Activated naive CD8-positive, alpha-beta T cell treated with anti-CD3 and anti-CD28 coated beads, Interleukin-2, amount 10 ng/mL, durations not matched to agents 7 days and 5 days (primary cell): ENCODE measurements at regions not wholly inside any gene's neighbourhood (a gene's known extent, or its start where the extent isn't known, plus 50 kb on each side); places are given as distances from the start of the nearest gene placed in this dataset.

Experiments used
- ATAC-seq: fragments of 150-1000 bp; cut with Tn5 transposase; one replicate; pipeline ENCODE4 v1.10.0; 2021; ENCODE audit warnings: low read depth, moderate library complexity
- POLR2A ChIA-PET: fragments of 350-600 bp; sonication (Branson Sonifier 250); formaldehyde crosslinking; loops from one replicate; lab custom pipeline; 2021; ENCODE audit warnings: antibody characterized with exemption; lab: Charles Lee
- DNase-seq: peaks from one replicate; pipeline ENCODE4 v3.0.0; 2021
- H3K27ac Mint-ChIP-seq: one replicate; pipeline ENCODE4 v1.8.0; 2022; ENCODE audit warnings: mild to moderate bottlenecking, mixed read lengths
- H3K27me3 Mint-ChIP-seq: one replicate; pipeline ENCODE4 v1.8.0; 2022; ENCODE audit warnings: mild to moderate bottlenecking, moderate library complexity, mixed read lengths
- H3K36me3 Mint-ChIP-seq: one replicate; pipeline ENCODE4 v1.8.0; 2021; ENCODE audit warnings: mild to moderate bottlenecking, mixed read lengths
- H3K4me1 Mint-ChIP-seq: one replicate; pipeline ENCODE4 v1.8.0; 2021; ENCODE audit warnings: mixed read lengths
- H3K4me3 Mint-ChIP-seq: one replicate; pipeline ENCODE4 v1.8.0; 2022; ENCODE audit warnings: mild to moderate bottlenecking, moderate library complexity, mixed read lengths
- H3K9me3 Mint-ChIP-seq: one replicate; pipeline ENCODE4 v1.8.0; 2021; ENCODE audit warnings: mixed read lengths

GRCh38 chr1:212495766-212496494, 63.2 kb downstream of the NENF start:
- Mint-ChIP-seq H3K4me3 (no peak overlapping the region), H3K27me3 (peaks cover 11% of the 10 kb centered on the region), H3K4me1 (no peaks in the 10 kb centered on the region), H3K27ac (no peak overlapping the region), H3K9me3 (no peaks in the 10 kb centered on the region), H3K36me3 (no peaks in the 10 kb centered on the region)
- POLR2A ChIA-PET = no interaction called here
- ATAC-seq (no peak), DNase-seq (no peak)

- POLR2A ChIA-PET = no interaction called here
- no peak for ATAC-seq
These were observed 64.0 kb downstream of the NENF start for GRCh38 chr1:212496682-212497081.

GRCh38 chr1:212497553-212497952, 64.8 kb downstream of the NENF start:
- no peak for ATAC-seq
- no peaks in the 10 kb centered on the region for H3K4me1 Mint-ChIP-seq
- no peaks in the 10 kb centered on the region for H3K9me3 Mint-ChIP-seq

More at GRCh38 chr1:212496682-212497081, 64.0 kb downstream of the NENF start:
- H3K4me1 Mint-ChIP-seq = no peaks in the 10 kb centered on the region
- DNase-seq = no peak
- no peaks in the 10 kb centered on the region for H3K36me3 Mint-ChIP-seq
- H3K9me3 Mint-ChIP-seq = no peaks in the 10 kb centered on the region
- H3K4me3 Mint-ChIP-seq = no peak overlapping the region
- H3K27ac Mint-ChIP-seq = no peak overlapping the region
- peaks cover 11% of the 10 kb centered on the region for H3K27me3 Mint-ChIP-seq

GRCh38 chr1:212498283-212499040, 65.7 kb downstream of the NENF start:
- Mint-ChIP-seq H3K27me3 (peaks cover 11% of the 10 kb centered on the region), H3K9me3 (no peaks in the 10 kb centered on the region), H3K4me3 (no peak overlapping the region), H3K27ac (no peak overlapping the region), H3K4me1 (no peaks in the 10 kb centered on the region), H3K36me3 (no peaks in the 10 kb centered on the region)
- ATAC-seq (no peak), DNase-seq (no peak)
- POLR2A ChIA-PET = interaction anchor here (1.1 kb wide), 1 partner anchor 16 kb away, joined by 3 read pairs; no protein-coding TSS in a partner anchor

More at GRCh38 chr1:212497553-212497952, 64.8 kb downstream of the NENF start:
- Mint-ChIP-seq H3K4me3 (no peak overlapping the region), H3K27me3 (peaks cover 11% of the 10 kb centered on the region), H3K36me3 (no peaks in the 10 kb centered on the region), H3K27ac (no peak overlapping the region)
- POLR2A ChIA-PET = interaction anchor here (1.1 kb wide), 1 partner anchor 17 kb away, joined by 3 read pairs; no protein-coding TSS in a partner anchor
- no peak for DNase-seq

GRCh38 chr1:212500351-212500750, 67.6 kb downstream of the NENF start:
- POLR2A ChIA-PET = no interaction called here
- no peak for ATAC-seq
- no peaks in the 10 kb centered on the region for H3K36me3 Mint-ChIP-seq
- no peak overlapping the region for H3K4me3 Mint-ChIP-seq
- H3K9me3 Mint-ChIP-seq = peaks cover under 1% of the 10 kb centered on the region
- peaks cover 14% of the 10 kb centered on the region for H3K27me3 Mint-ChIP-seq
- DNase-seq = no peak
- H3K4me1 Mint-ChIP-seq = no peaks in the 10 kb centered on the region
- no peak overlapping the region for H3K27ac Mint-ChIP-seq

GRCh38 chr1:212500983-212501382, 68.3 kb downstream of the NENF start:
- no peak for ATAC-seq
- H3K9me3 Mint-ChIP-seq = peaks cover 2% of the 10 kb centered on the region

GRCh38 chr1:212503714-212504113, 71.0 kb downstream of the NENF start:
- H3K9me3 Mint-ChIP-seq = peaks cover 2% of the 10 kb centered on the region
- H3K4me1 Mint-ChIP-seq = no peaks in the 10 kb centered on the region
- H3K4me3 Mint-ChIP-seq = no peak overlapping the region
- no peaks in the 10 kb centered on the region for H3K36me3 Mint-ChIP-seq
- no peak overlapping the region for H3K27ac Mint-ChIP-seq
- peaks cover 8% of the 10 kb centered on the region for H3K27me3 Mint-ChIP-seq
- ATAC-seq (no peak), DNase-seq (no peak)
- POLR2A ChIA-PET = no interaction called here

More at GRCh38 chr1:212500983-212501382, 68.3 kb downstream of the NENF start:
- DNase-seq = no peak
- Mint-ChIP-seq H3K4me3 (no peak overlapping the region), H3K27me3 (peaks cover 14% of the 10 kb centered on the region), H3K36me3 (no peaks in the 10 kb centered on the region), H3K27ac (no peak overlapping the region), H3K4me1 (no peaks in the 10 kb centered on the region)
- POLR2A ChIA-PET = no interaction called here

- POLR2A ChIA-PET = no interaction called here
- H3K9me3 Mint-ChIP-seq = peaks cover 2% of the 10 kb centered on the region
- no peaks in the 10 kb centered on the region for H3K4me1 Mint-ChIP-seq
- peaks cover 11% of the 10 kb centered on the region for H3K27me3 Mint-ChIP-seq
- H3K4me3 Mint-ChIP-seq = no peak overlapping the region
- ATAC-seq (no peak), DNase-seq (no peak)
- no peak overlapping the region for H3K27ac Mint-ChIP-seq
- H3K36me3 Mint-ChIP-seq = no peaks in the 10 kb centered on the region
These were observed 71.6 kb downstream of the NENF start for GRCh38 chr1:212504171-212504803.

- Mint-ChIP-seq H3K27me3 (peaks cover 26% of the 10 kb centered on the region), H3K36me3 (no peaks in the 10 kb centered on the region), H3K9me3 (peaks cover 2% of the 10 kb centered on the region), H3K4me3 (no peak overlapping the region), H3K27ac (no peak overlapping the region), H3K4me1 (no peaks in the 10 kb centered on the region)
- POLR2A ChIA-PET = no interaction called here
- DNase-seq (no peak), ATAC-seq (no peak)
These were observed 73.9 kb downstream of the NENF start for GRCh38 chr1:212506666-212507065.

- peaks cover 33% of the 10 kb centered on the region for H3K27me3 Mint-ChIP-seq
- ATAC-seq = no peak
- no peak overlapping the region for H3K27ac Mint-ChIP-seq
- H3K9me3 Mint-ChIP-seq = peaks cover 2% of the 10 kb centered on the region
- H3K4me3 Mint-ChIP-seq = no peak overlapping the region
- no peaks in the 10 kb centered on the region for H3K36me3 Mint-ChIP-seq
- no peaks in the 10 kb centered on the region for H3K4me1 Mint-ChIP-seq
- POLR2A ChIA-PET = no interaction called here
- DNase-seq = no peak
These were observed 74.6 kb downstream of the NENF start for GRCh38 chr1:212507369-212507768.

- Mint-ChIP-seq H3K27ac (no peak overlapping the region), H3K9me3 (no peaks in the 10 kb centered on the region), H3K27me3 (peaks cover 68% of the 10 kb centered on the region), H3K36me3 (no peaks in the 10 kb centered on the region), H3K4me1 (peaks cover 2% of the 10 kb centered on the region), H3K4me3 (no peak overlapping the region)
- POLR2A ChIA-PET = no interaction called here
- ATAC-seq (no peak), DNase-seq (no peak)
These were observed 80.3 kb downstream of the NENF start for GRCh38 chr1:212512816-212513559.

- H3K27ac Mint-ChIP-seq = no peak overlapping the region
These were observed 80.9 kb downstream of the NENF start for GRCh38 chr1:212513586-212513985.

More at GRCh38 chr1:212513586-212513985, 80.9 kb downstream of the NENF start:
- Mint-ChIP-seq H3K36me3 (no peaks in the 10 kb centered on the region), H3K4me3 (no peak overlapping the region), H3K9me3 (no peaks in the 10 kb centered on the region), H3K4me1 (peaks cover 2% of the 10 kb centered on the region), H3K27me3 (peaks cover 68% of the 10 kb centered on the region)
- DNase-seq (no peak), ATAC-seq (no peak)
- POLR2A ChIA-PET = interaction anchor here (1.2 kb wide), 1 partner anchor 15 kb away, joined by 3 read pairs; no protein-coding TSS in a partner anchor
